K562 (cell line): ENCODE measurements at regions not wholly inside any gene's neighbourhood (a gene's known extent, or its start where the extent isn't known, plus 50 kb on each side); places are given as distances from the start of the nearest gene placed in this dataset.

Experiments used
- MTA3 ChIP-seq: fragments of 450-650 bp; formaldehyde crosslinking; IDR thresholded peaks from 2 replicates; pipeline ENCODE4 v1.6.1; 2017; ENCODE audit warnings: mild to moderate bottlenecking, borderline replicate concordance
- PML ChIP-seq: IDR thresholded peaks from 2 replicates; pipeline ENCODE4 v1.6.1; 2012; ENCODE audit warnings: low read length, inconsistent platforms

DNA sequence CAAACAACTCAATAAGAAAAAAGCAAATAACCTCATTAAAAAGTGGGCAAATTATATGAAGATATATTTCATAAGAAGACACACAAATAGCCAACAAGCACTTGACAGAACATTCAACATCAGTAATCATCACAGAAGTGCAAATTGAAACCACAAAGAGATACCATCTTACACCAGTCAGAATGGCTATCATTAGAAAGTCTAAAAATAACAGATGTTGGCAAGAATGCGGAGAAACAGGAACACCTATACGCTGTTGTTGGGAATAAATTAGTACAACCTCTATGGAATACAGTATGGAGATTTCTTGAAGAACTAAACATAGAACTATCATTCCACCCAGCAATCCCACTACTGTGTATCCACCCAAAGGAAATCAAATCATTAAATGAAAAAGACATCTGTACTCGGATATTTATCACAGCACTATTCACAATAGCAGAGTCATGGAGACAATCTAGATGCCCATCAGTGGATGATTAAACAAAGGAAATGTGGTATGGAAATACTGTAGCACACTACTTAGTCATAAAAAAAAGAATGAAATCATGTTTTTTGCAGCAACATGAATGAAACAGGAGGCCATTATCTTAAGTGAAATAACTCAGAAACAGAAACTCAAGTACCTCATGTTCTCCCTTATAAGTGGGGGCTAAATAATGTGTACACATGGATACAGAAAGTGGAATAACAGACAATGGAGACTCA lies 106.8 kb upstream of the FST start:
- TF ChIP-seq MTA3 (no peak), PML (no peak)
